COLO668 (cell line): ENCODE measurements at regions not wholly inside any gene's neighbourhood (a gene's known extent, or its start where the extent isn't known, plus 50 kb on each side); places are given as distances from the start of the nearest gene placed in this dataset.
A peak's percentile ranks its signal among the peaks of the same experiment; 100 is the strongest.
"Not testable (repeated sequence)": the region's sequence is repeated elsewhere in the genome, so short reads cannot be mapped to it uniquely, and the experiment has no call there.

ENCODE experiments used
- DNase-seq: peaks from one replicate; lab custom pipeline; 2025; ENCODE audit not compliant: unreplicated experiment; lab: John Stamatoyannopoulos, UW

GRCh38 chr6:167407239-167408064 lies 82.6 kb downstream of the TTLL2 start:
- DNase-seq: no peak

GRCh38 chr6:167408235-167408869 lies 83.5 kb downstream of the TTLL2 start:
- no peak for DNase-seq

- DNase-seq: no peak
Measured at GRCh38 chr6:167409079-167409478, 84.2 kb downstream of the TTLL2 start.

GRCh38 chr6:167409694-167410093 lies 84.8 kb downstream of the TTLL2 start:
- DNase-seq: peak; percentile 11

- DNase-seq: no peak
Measured at GRCh38 chr6:167410462-167410861, 85.6 kb downstream of the TTLL2 start.

GRCh38 chr6:167412506-167412905 lies 87.6 kb downstream of the TTLL2 start:
- DNase-seq: no peak

GRCh38 chr6:167415441-167415961 lies 90.6 kb downstream of the TTLL2 start:
- no peak for DNase-seq

- no peak for DNase-seq
Measured at GRCh38 chr6:167416676-167417430, 92.0 kb downstream of the TTLL2 start.

- DNase-seq: no peak
Measured at GRCh38 chr6:167420177-167420576, 95.3 kb downstream of the TTLL2 start.

GRCh38 chr6:167420858-167421766 lies 96.2 kb downstream of the TTLL2 start:
- DNase-seq: no peak

GRCh38 chr6:167421944-167422343 lies 97.1 kb downstream of the TTLL2 start:
- DNase-seq: not testable (repeated sequence)

GRCh38 chr6:167422934-167423333 lies 98.0 kb downstream of the TTLL2 start:
- DNase-seq: no peak

GRCh38 chr6:167424060-167424673 lies 99.3 kb downstream of the TTLL2 start:
- no peak for DNase-seq

GRCh38 chr6:167424700-167425099 lies 99.8 kb downstream of the TTLL2 start:
- no peak for DNase-seq

GRCh38 chr6:167426084-167426483 lies 101.2 kb downstream of the TTLL2 start:
- no peak for DNase-seq

- DNase-seq: no peak
Measured at GRCh38 chr6:167426651-167427050, 101.8 kb downstream of the TTLL2 start.

GRCh38 chr6:167428664-167429333 lies 103.9 kb downstream of the TTLL2 start:
- DNase-seq: no peak

GRCh38 chr6:167429353-167429752 lies 104.5 kb downstream of the TTLL2 start:
- no peak for DNase-seq

- no peak for DNase-seq
Measured at GRCh38 chr6:167435209-167435728, 110.4 kb downstream of the TTLL2 start.
